Right atrium auricular region (tissue), 2 donors: ENCODE measurements at regions not wholly inside any gene's neighbourhood (a gene's known extent, or its start where the extent isn't known, plus 50 kb on each side); places are given as distances from the start of the nearest gene placed in this dataset.

Experiments
- DNase-seq: peaks from one replicate; pipeline ENCODE4 v3.0.0-alpha.2; 2019; ENCODE audit warnings: low spot score
- H3K27ac ChIP-seq, 2 donors: fragments of 200-600 bp; sonication (generic); 1 replicate in 1 of 2; 2 replicates in 1 of 2; pipeline ENCODE4 v1.5.1; 2016 to 2019
- H3K27me3 ChIP-seq, 2 donors: fragments of 200-600 bp; sonication (generic); one replicate each; pipeline versions ENCODE4 v1.5.1 to v1.6.0; 2017 to 2019
- H3K36me3 ChIP-seq: fragments of 200-600 bp; sonication (generic); one replicate; pipeline ENCODE4 v1.5.1; 2016
- H3K4me1 ChIP-seq, 2 donors: fragments of 200-600 bp; sonication (generic); one replicate each; pipeline versions ENCODE4 v1.5.1 to v1.6.0; 2017 to 2019
- H3K4me3 ChIP-seq, 2 donors: fragments of 200-600 bp; sonication (generic); 1 replicate in 1 of 2; 2 replicates in 1 of 2; pipeline ENCODE4 v1.5.1; 2017 to 2019; ENCODE audit warnings: mild to moderate bottlenecking in 1 of 2, moderate library complexity in 1 of 2
- H3K9me3 ChIP-seq, 2 donors: fragments of 200-600 bp; sonication (generic); one replicate each; pipeline ENCODE4 v1.5.1; 2019
- CTCF ChIP-seq, 2 donors: fragments of 200-600 bp; sonication (generic); IDR thresholded peaks; one replicate each; pipeline ENCODE4 v1.5.1; 2019; ENCODE audit warnings: antibody characterized with exemption in 2 of 2

- H3K9me3 ChIP-seq, result no peaks in the 10 kb centered on the region
- DNase-seq, result no peak
- no peak overlapping the region for H3K4me3 ChIP-seq
- H3K27ac ChIP-seq, result no peak overlapping the region
- H3K36me3 ChIP-seq, result no peaks in the 10 kb centered on the region
- H3K4me1 ChIP-seq, result no peaks in the 10 kb centered on the region
- peak in 1 of 2 donors; percentile 54 for TF ChIP-seq CTCF (IDR thresholded peaks at IDR 0.05)
- no peaks in the 10 kb centered on the region for H3K27me3 ChIP-seq
Measured at GRCh38 chr13:67416047-67416925, 186.2 kb upstream of the PCDH9 start.

GRCh38 chr13:67410645-67411044, 180.5 kb upstream of the PCDH9 start:
- no peak for TF ChIP-seq CTCF (IDR thresholded peaks at IDR 0.05)
- no peak for DNase-seq
- Histone ChIP-seq H3K4me3 (no peak overlapping the region), H3K27me3 (no peaks in the 10 kb centered on the region), H3K4me1 (no peaks in the 10 kb centered on the region), H3K36me3 (no peaks in the 10 kb centered on the region), H3K9me3 (no peaks in the 10 kb centered on the region), H3K27ac (no peak overlapping the region)

- H3K36me3 ChIP-seq, result no peaks in the 10 kb centered on the region
Measured at GRCh38 chr13:67408798-67409197, 178.7 kb upstream of the PCDH9 start.

GRCh38 chr13:67402546-67402945, 172.4 kb upstream of the PCDH9 start:
- no peaks in the 10 kb centered on the region for H3K27me3 ChIP-seq
- TF ChIP-seq CTCF (IDR thresholded peaks at IDR 0.05), result no peak
- no peaks in the 10 kb centered on the region for H3K4me1 ChIP-seq
- H3K9me3 ChIP-seq, result no peaks in the 10 kb centered on the region
- no peak overlapping the region for H3K4me3 ChIP-seq
- DNase-seq, result no peak
- H3K36me3 ChIP-seq, result no peaks in the 10 kb centered on the region
- H3K27ac ChIP-seq, result no peak overlapping the region

More at GRCh38 chr13:67408798-67409197, 178.7 kb upstream of the PCDH9 start:
- TF ChIP-seq CTCF (IDR thresholded peaks at IDR 0.05), result no peak
- no peaks in the 10 kb centered on the region for H3K4me1 ChIP-seq
- H3K27ac ChIP-seq, result peak overlapping the region in 1 of 2 donors; percentile 60
- no peaks in the 10 kb centered on the region for H3K9me3 ChIP-seq
- H3K4me3 ChIP-seq, result no peak overlapping the region
- no peaks in the 10 kb centered on the region for H3K27me3 ChIP-seq
- DNase-seq, result no peak

GRCh38 chr13:67395577-67395976, 165.4 kb upstream of the PCDH9 start:
- Histone ChIP-seq H3K4me3 (no peak overlapping the region), H3K9me3 (no peaks in the 10 kb centered on the region), H3K27ac (no peak overlapping the region), H3K36me3 (no peaks in the 10 kb centered on the region), H3K27me3 (no peaks in the 10 kb centered on the region), H3K4me1 (no peaks in the 10 kb centered on the region)
- TF ChIP-seq CTCF (IDR thresholded peaks at IDR 0.05), result no peak
- DNase-seq, result no peak
